ENCODE measurements at regions not wholly inside any gene's neighbourhood (a gene's known extent, or its start where the extent isn't known, plus 50 kb on each side); places are given as distances from the start of the nearest gene placed in this dataset.

GRCh38 chr14:27211741-27212140 is 613.9 kb upstream of the NOVA1 start:
- in situ Hi-C loops (cut with MboI; ENCODE audit: low sequenced_read_pairs) (no loop called here), intact Hi-C loops (cut with micrococcal nuclease) (no loop called here), dilution Hi-C loops (cut with HindIII; ENCODE audit: low sequenced_read_pairs, unreplicated experiment) (no loop called here)
- Histone ChIP-seq H3K23ac (ENCODE audit: low read depth, low read length) (no peak overlapping the region), H3K4me1 (ENCODE audit: control insufficient read depth, insufficient read depth, low read length) (no peaks in the 10 kb centered on the region), H4K5ac (ENCODE audit: low read depth, low read length) (no peak overlapping the region), H3K4ac (ENCODE audit: low read depth, low read length) (no peak overlapping the region), H3K9ac (ENCODE audit: low read depth, low read length) (no peak overlapping the region), H4K20me1 (ENCODE audit: insufficient read depth, low read length) (no peaks in the 10 kb centered on the region), H3K27me3 (ENCODE audit: control insufficient read depth, insufficient read depth, low read length) (no peaks in the 10 kb centered on the region), H2BK5ac (ENCODE audit: low read depth, low read length, poor library complexity, severe bottlenecking) (no peak overlapping the region), H3K27ac (ENCODE audit: insufficient read depth, low read length) (no peak overlapping the region), H2AFZ (replicated peaks; ENCODE audit: low read length, poor library complexity) (no peak overlapping the region), H3K79me1 (ENCODE audit: low read depth in 1 of 2, low read length in 2 of 2) (no peaks in the 10 kb centered on the region), H2AK9ac (replicated peaks; ENCODE audit: low read depth, low read length, poor library complexity) (no peak overlapping the region), H3K14ac (replicated peaks; ENCODE audit: low read depth, low read length) (no peak overlapping the region), H3K4me2 (ENCODE audit: low read depth, low read length) (no peak overlapping the region), H2BK20ac (ENCODE audit: low read depth, low read length) (no peak overlapping the region), H4K91ac (ENCODE audit: insufficient read depth, low read depth, low read length) (no peak overlapping the region), H3K56ac (ENCODE audit: extremely low read depth, insufficient read depth, low read length) (no peak overlapping the region), H3K18ac (ENCODE audit: low read depth, low read length) (no peak overlapping the region), H2BK15ac (ENCODE audit: low read depth, low read length) (no peak overlapping the region), H2AK5ac (ENCODE audit: low read depth, low read length) (no peak overlapping the region), H3K36me3 (ENCODE audit: control insufficient read depth, insufficient read depth, low read length) (no peaks in the 10 kb centered on the region), H3K9me3 (ENCODE audit: control insufficient read depth, insufficient read depth, low read length) (peaks cover 2% of the 10 kb centered on the region; the same call in 1 of the 2 replicates), H4K8ac (ENCODE audit: low read depth in 2 of 2, low read length in 2 of 2) (no peak overlapping the region), H3K4me3 (ENCODE audit: insufficient read depth, low read depth, low read length) (no peak overlapping the region), H2BK120ac (ENCODE audit: low read depth, low read length) (no peak overlapping the region), H3K9me1 (ENCODE audit: insufficient read depth, low read length) (no peaks in the 10 kb centered on the region)
- BruUV-seq (replicated peaks): no TSS peak
- no peak for TF ChIP-seq RFX5 (IDR thresholded peaks at IDR 0.05; ENCODE audit: low read depth, low read length)
- no peak for TF ChIP-seq RAD21 (IDR thresholded peaks at IDR 0.05; ENCODE audit: low read length)
- no peak for TF ChIP-seq MAFK (IDR thresholded peaks at IDR 0.05; ENCODE audit: low read depth, low read length)
- TF ChIP-seq CHD1 (IDR thresholded peaks at IDR 0.05; ENCODE audit: low read depth, low read length): no peak
- TF ChIP-seq NFE2L2 (IDR thresholded peaks at IDR 0.05; ENCODE audit: low read depth, low read length): no peak
- POLR2A ChIA-PET (ENCODE audit: unreplicated experiment): interaction anchor here (0.6 kb wide), 1 partner anchor 1097 kb away, joined by 14 read pairs; no protein-coding TSS in a partner anchor
- no peak for ATAC-seq (ENCODE audit: low read depth)
- no peak for DNase-seq
- CTCF ChIA-PET: interaction anchor here (0.6 kb wide), 1 partner anchor 1878 kb away, joined by 3 read pairs; no protein-coding TSS in a partner anchor

Measured in IMR-90 (cell line).